ENCODE measurements at regions not wholly inside any gene's neighbourhood (a gene's known extent, or its start where the extent isn't known, plus 50 kb on each side); places are given as distances from the start of the nearest gene placed in this dataset.

DNA sequence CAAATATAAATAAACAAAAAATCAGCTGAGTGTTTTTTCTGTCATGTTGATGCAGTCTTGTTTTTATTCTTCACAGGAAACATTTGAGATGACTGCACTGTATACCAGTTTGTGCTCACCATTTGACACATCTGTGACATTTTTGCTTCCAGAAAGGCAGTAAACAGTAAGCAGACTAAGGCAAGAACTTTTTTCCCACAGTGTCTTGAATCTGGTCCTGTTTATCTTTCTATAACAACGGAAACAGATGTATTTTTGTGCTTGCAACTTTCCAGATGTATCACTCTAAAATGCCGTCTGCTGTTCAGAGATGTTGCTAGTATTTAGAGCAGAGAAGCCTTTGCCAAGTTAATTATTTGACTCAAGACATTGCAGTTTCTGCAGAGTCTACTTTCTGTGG lies 105.5 kb downstream of the ZC3H11B start:
- H3K36me3 ChIP-seq, result no peaks in the 10 kb centered on the region
- intact Hi-C loops (cut with DNase I), result no loop called here

DNA sequence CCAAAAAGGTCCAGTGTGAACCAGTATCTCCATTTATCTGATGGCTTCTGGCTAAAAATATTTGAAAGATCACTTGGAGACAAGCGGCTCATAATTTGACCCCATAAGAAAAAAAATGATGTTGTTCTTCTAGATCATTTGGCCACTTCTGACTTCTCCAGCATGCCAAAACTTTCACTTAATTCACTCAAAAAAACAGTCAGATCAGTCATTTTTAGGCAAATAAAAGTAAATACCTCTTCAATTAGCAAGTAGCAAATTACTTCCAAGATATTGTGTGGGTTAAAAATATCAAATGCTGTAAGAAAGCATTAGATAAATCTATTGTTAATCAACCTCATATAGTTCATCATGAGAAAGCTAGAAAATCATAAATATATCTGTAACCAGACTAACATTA lies 106.0 kb downstream of the ZC3H11B start:
- Histone ChIP-seq H3K36me3 (no peaks in the 10 kb centered on the region), H3K27me3 (no peaks in the 10 kb centered on the region), H3K4me3 (no peak overlapping the region), H3K4me1 (no peaks in the 10 kb centered on the region), H3K9me3 (no peaks in the 10 kb centered on the region), H3K27ac (no peak overlapping the region)
- no peak for DNase-seq (ENCODE audit: low spot score in 2 of 2)
- TF ChIP-seq, protein P1, sequence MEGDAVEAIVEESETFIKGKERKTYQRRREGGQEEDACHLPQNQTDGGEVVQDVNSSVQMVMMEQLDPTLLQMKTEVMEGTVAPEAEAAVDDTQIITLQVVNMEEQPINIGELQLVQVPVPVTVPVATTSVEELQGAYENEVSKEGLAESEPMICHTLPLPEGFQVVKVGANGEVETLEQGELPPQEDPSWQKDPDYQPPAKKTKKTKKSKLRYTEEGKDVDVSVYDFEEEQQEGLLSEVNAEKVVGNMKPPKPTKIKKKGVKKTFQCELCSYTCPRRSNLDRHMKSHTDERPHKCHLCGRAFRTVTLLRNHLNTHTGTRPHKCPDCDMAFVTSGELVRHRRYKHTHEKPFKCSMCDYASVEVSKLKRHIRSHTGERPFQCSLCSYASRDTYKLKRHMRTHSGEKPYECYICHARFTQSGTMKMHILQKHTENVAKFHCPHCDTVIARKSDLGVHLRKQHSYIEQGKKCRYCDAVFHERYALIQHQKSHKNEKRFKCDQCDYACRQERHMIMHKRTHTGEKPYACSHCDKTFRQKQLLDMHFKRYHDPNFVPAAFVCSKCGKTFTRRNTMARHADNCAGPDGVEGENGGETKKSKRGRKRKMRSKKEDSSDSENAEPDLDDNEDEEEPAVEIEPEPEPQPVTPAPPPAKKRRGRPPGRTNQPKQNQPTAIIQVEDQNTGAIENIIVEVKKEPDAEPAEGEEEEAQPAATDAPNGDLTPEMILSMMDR (IDR thresholded peaks at IDR 0.05), result no peak
- intact Hi-C loops (cut with DNase I), result no loop called here

More for the DNA sequence above, 105.5 kb downstream of the ZC3H11B start:
- Histone ChIP-seq H3K9me3 (no peaks in the 10 kb centered on the region), H3K27ac (no peak overlapping the region), H3K4me1 (no peaks in the 10 kb centered on the region), H3K27me3 (no peaks in the 10 kb centered on the region), H3K4me3 (no peak overlapping the region)
- DNase-seq (ENCODE audit: low spot score in 2 of 2), result no peak
- TF ChIP-seq, protein P1 (IDR thresholded peaks at IDR 0.05), result no peak

DNA sequence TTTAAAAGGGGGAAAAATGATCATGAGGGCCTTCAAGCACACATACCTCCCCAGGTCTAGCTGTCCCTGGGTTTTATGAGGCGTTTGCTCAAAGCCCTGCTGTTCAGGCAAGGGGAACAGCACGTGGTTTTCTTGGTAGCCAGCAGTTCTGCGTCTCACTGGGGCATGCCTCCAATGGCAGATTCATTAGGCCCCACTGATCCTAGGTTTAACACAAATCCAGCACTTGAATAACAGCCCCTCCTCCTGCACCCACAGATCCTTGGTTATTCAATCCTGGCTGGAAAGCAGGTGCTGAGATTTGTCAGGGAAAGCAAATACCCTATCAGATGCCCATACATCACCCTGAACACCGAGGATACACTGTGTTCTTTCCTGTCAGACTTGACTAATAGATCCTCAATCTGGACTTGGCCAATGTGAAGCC lies 106.4 kb downstream of the ZC3H11B start:
- no peaks in the 10 kb centered on the region for H3K9me3 ChIP-seq
- no peak overlapping the region for H3K4me3 ChIP-seq
- DNase-seq (ENCODE audit: low spot score in 2 of 2), result no peak
- no peak overlapping the region for H3K27ac ChIP-seq
- intact Hi-C loops (cut with DNase I), result no loop called here
- no peaks in the 10 kb centered on the region for H3K36me3 ChIP-seq
- TF ChIP-seq, protein P1 (IDR thresholded peaks at IDR 0.05), result no peak
- no peaks in the 10 kb centered on the region for H3K27me3 ChIP-seq
- H3K4me1 ChIP-seq, result no peaks in the 10 kb centered on the region

DNA sequence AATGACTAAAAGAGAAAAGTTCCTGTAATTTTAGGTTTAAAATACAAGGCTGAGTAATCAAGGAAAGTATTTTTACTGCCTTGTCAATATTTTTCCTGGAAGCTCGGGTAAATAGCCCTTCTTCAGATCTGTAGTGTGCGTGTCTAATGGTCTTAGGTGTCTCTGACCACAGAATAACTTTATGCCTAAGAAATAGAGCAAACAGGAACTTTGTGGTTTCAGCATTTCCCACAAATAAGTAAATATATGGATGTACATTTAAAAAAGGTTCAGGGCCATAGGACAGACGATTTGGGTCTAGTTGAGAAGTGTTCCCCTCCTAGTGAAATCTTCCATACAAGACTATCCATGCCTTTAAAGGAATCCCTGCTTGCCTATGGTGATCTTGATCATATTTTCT lies 107.0 kb downstream of the ZC3H11B start:
- Histone ChIP-seq H3K36me3 (no peaks in the 10 kb centered on the region), H3K4me3 (no peak overlapping the region), H3K4me1 (no peaks in the 10 kb centered on the region), H3K9me3 (no peaks in the 10 kb centered on the region), H3K27ac (no peak overlapping the region), H3K27me3 (no peaks in the 10 kb centered on the region)
- TF ChIP-seq, protein P1 (IDR thresholded peaks at IDR 0.05), result no peak
- DNase-seq (ENCODE audit: low spot score in 2 of 2), result no peak
- intact Hi-C loops (cut with DNase I), result no loop called here

DNA sequence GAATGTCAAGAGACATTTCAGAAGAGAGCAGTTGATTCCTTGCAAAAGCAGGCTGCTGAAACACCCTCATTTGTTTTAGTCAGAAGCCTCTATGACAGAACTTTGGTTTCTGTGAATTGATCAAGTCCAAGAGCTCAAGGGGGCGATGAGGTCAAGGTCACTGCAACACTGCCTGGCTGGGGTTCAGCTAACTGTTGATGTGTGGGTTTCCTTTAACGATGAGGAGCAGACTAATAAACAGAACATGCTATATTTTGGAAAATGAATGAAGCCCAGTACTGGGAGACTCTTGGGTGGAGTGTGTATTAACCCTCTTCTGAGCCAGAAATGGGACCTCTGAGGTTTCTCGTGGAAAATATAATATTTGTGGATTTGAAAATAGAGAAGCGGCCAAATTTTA lies 109.3 kb downstream of the ZC3H11B start:
- DNase-seq (ENCODE audit: low spot score in 2 of 2), result no peak

More for the DNA sequence above, 109.3 kb downstream of the ZC3H11B start:
- intact Hi-C loops (cut with DNase I), result no loop called here
- H3K4me1 ChIP-seq, result no peaks in the 10 kb centered on the region
- no peaks in the 10 kb centered on the region for H3K27me3 ChIP-seq
- H3K4me3 ChIP-seq, result no peak overlapping the region
- H3K27ac ChIP-seq, result no peak overlapping the region
- TF ChIP-seq, protein P1 (IDR thresholded peaks at IDR 0.05), result no peak
- no peaks in the 10 kb centered on the region for H3K9me3 ChIP-seq
- H3K36me3 ChIP-seq, result no peaks in the 10 kb centered on the region

Data from ascending aorta (tissue), 2 donors.